Activated CD4-positive, alpha-beta memory T cell treated with anti-CD3 and anti-CD28 coated beads for 36 hours (primary cell): ENCODE measurements at regions not wholly inside any gene's neighbourhood (a gene's known extent, or its start where the extent isn't known, plus 50 kb on each side); places are given as distances from the start of the nearest gene placed in this dataset.

Experiments used
- CTCF ChIA-PET: fragments of 350-600 bp; sonication (Branson Sonifier 250); formaldehyde crosslinking; loops from one replicate; lab custom pipeline; 2021; ENCODE audit warnings: antibody characterized with exemption, inconsistent platforms; lab: Charles Lee
- POLR2A ChIA-PET: fragments of 350-600 bp; sonication (Branson Sonifier 250); formaldehyde crosslinking; loops from one replicate; lab custom pipeline; 2021; ENCODE audit warnings: antibody characterized with exemption; lab: Charles Lee
- DNase-seq: peaks from one replicate; pipeline ENCODE4 v3.0.0-alpha.2; 2020
- H3K27ac Mint-ChIP-seq: one replicate; pipeline ENCODE4 v1.8.0; 2021; ENCODE audit warnings: mixed read lengths
- H3K27me3 Mint-ChIP-seq: one replicate; pipeline ENCODE4 v1.8.0; 2021; ENCODE audit warnings: mixed read lengths
- H3K36me3 Mint-ChIP-seq: one replicate; pipeline ENCODE4 v1.8.0; 2021; ENCODE audit warnings: mixed read lengths
- H3K4me1 Mint-ChIP-seq: one replicate; pipeline ENCODE4 v1.8.0; 2021; ENCODE audit warnings: low read depth, mixed read lengths
- H3K4me3 Mint-ChIP-seq: one replicate; pipeline ENCODE4 v1.8.0; 2021; ENCODE audit warnings: mild to moderate bottlenecking, mixed read lengths
- H3K9me3 Mint-ChIP-seq: one replicate; pipeline ENCODE4 v1.8.0; 2021; ENCODE audit warnings: mixed read lengths
- intact Hi-C: fragments of 100-400 bp; cut with micrococcal nuclease; formaldehyde crosslinking; loops from one replicate; pipeline ENCODE4 v1.15.1; 2023

GRCh38 chr16:47778106-47778801, 317.1 kb downstream of the PHKB start:
- H3K27ac Mint-ChIP-seq: no peak overlapping the region
- ChIA-PET CTCF (interaction anchor here (0.7 kb wide), 1 partner anchor 16 kb away, joined by 3 read pairs; no protein-coding TSS in a partner anchor), POLR2A (no interaction called here)
- H3K36me3 Mint-ChIP-seq: no peaks in the 10 kb centered on the region
- H3K9me3 Mint-ChIP-seq: no peaks in the 10 kb centered on the region
- H3K27me3 Mint-ChIP-seq: peaks cover 4% of the 10 kb centered on the region
- H3K4me1 Mint-ChIP-seq: peaks cover 15% of the 10 kb centered on the region
- intact Hi-C loops: no loop called here
- no peak for DNase-seq
- H3K4me3 Mint-ChIP-seq: no peak overlapping the region

- no peak for DNase-seq
- Mint-ChIP-seq H3K27ac (no peak overlapping the region), H3K4me1 (peaks cover 15% of the 10 kb centered on the region), H3K4me3 (no peak overlapping the region), H3K9me3 (no peaks in the 10 kb centered on the region), H3K27me3 (peaks cover 7% of the 10 kb centered on the region), H3K36me3 (no peaks in the 10 kb centered on the region)
- intact Hi-C loops: no loop called here
- POLR2A ChIA-PET: no interaction called here
- CTCF ChIA-PET: no interaction called here
Observed at GRCh38 chr16:47777220-47777619, 316.1 kb downstream of the PHKB start.

- Mint-ChIP-seq H3K27ac (no peak overlapping the region), H3K9me3 (no peaks in the 10 kb centered on the region), H3K4me1 (peaks cover 11% of the 10 kb centered on the region), H3K27me3 (peaks cover 7% of the 10 kb centered on the region), H3K36me3 (no peaks in the 10 kb centered on the region), H3K4me3 (no peak overlapping the region)
- CTCF ChIA-PET: interaction anchor here (1.2 kb wide), 1 partner anchor 9 kb away, joined by 3 read pairs; no protein-coding TSS in a partner anchor
- intact Hi-C loops: no loop called here
- no peak for DNase-seq
- POLR2A ChIA-PET: no interaction called here
Observed at GRCh38 chr16:47774661-47775060, 313.5 kb downstream of the PHKB start.

GRCh38 chr16:47753659-47754058, 292.5 kb downstream of the PHKB start:
- POLR2A ChIA-PET: no interaction called here

More at GRCh38 chr16:47753659-47754058, 292.5 kb downstream of the PHKB start:
- peaks cover 5% of the 10 kb centered on the region for H3K27me3 Mint-ChIP-seq
- DNase-seq: no peak
- intact Hi-C loops: no loop called here
- H3K9me3 Mint-ChIP-seq: peaks cover 3% of the 10 kb centered on the region
- H3K4me3 Mint-ChIP-seq: no peak overlapping the region
- no peaks in the 10 kb centered on the region for H3K36me3 Mint-ChIP-seq
- CTCF ChIA-PET: no interaction called here
- no peak overlapping the region for H3K27ac Mint-ChIP-seq
- no peaks in the 10 kb centered on the region for H3K4me1 Mint-ChIP-seq
